ENCODE measurements at regions not wholly inside any gene's neighbourhood (a gene's known extent, or its start where the extent isn't known, plus 50 kb on each side); places are given as distances from the start of the nearest gene placed in this dataset.

DNA sequence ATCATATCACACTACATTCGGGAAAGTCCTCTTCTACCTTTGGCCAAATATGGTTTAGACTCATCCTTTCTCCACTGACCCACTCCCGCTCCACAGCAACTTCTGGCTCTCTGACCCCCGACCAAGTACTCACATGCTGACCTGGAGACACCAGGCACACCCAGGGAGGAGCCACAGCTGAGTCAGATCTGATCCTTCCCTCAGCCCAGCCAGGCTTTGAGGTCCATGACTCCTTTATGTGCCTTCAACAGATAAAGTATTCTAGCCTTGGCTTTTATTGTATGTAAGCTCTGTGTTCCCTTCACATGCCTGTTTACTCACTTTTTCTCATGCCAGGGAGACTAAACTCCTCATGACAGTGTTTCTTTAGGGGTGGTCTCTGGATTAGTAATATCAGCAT is 166.9 kb upstream of the UMPS start:
- Histone ChIP-seq H3K23ac (ENCODE audit: insufficient read length) (no peak overlapping the region), H3K23me2 (ENCODE audit: low read depth, low read length) (no peaks in the 10 kb centered on the region), H3K4me2 (ENCODE audit: insufficient read depth in 1 of 2, low read depth in 2 of 2, low read length in 2 of 2) (no peak overlapping the region), H3K4ac (replicated peaks; ENCODE audit: insufficient read length, low read depth, low read length) (no peak overlapping the region), H3K4me1 (replicated peaks in 1 of 4; ENCODE audit: control insufficient read depth in 3 of 4, insufficient read depth in 4 of 4, low read length in 3 of 4) (no peaks in the 10 kb centered on the region; a peak in 2 of 7 replicates), H3K79me2 (ENCODE audit: control insufficient read depth in 1 of 2, insufficient read depth in 2 of 2, low read length in 2 of 2) (no peaks in the 10 kb centered on the region), H3K9ac (replicated peaks in 1 of 4; ENCODE audit: extremely low read depth in 1 of 4, low read depth in 3 of 4, low read length in 3 of 4) (no peak overlapping the region), H4K5ac (ENCODE audit: insufficient read length, low read depth, low read length) (no peak overlapping the region), H2BK20ac (ENCODE audit: low read length) (no peak overlapping the region), H3K4me3 (ENCODE audit: extremely low read depth in 1 of 4, insufficient read depth in 2 of 4, low read depth in 3 of 4, low read length in 4 of 4) (no peak overlapping the region), H4K8ac (ENCODE audit: extremely low read depth, insufficient read depth, low read length) (no peak overlapping the region), H2BK15ac (ENCODE audit: low read length) (no peak overlapping the region), H3K27me3 (replicated peaks in 1 of 4; ENCODE audit: control insufficient read depth in 3 of 4, extremely low read depth in 1 of 4, insufficient read depth in 3 of 4, low read length in 3 of 4) (peaks cover 0 to 2% (median 0%) of the 10 kb centered on the region in 4 experiments; a peak in 1 of 7 replicates), H3K27ac (ENCODE audit: low read depth, low read length) (no peak overlapping the region), H2AK5ac (ENCODE audit: low read depth, low read length) (no peak overlapping the region), H2BK5ac (ENCODE audit: low read depth, low read length) (no peak overlapping the region), H3K14ac (ENCODE audit: insufficient read length) (no peak overlapping the region), H3K56ac (replicated peaks; ENCODE audit: insufficient read length, low read depth, low read length) (no peak overlapping the region), H2AFZ (ENCODE audit: low read length) (no peak overlapping the region), H4K20me1 (replicated peaks in 1 of 2; ENCODE audit: control insufficient read depth in 1 of 2, insufficient read depth in 2 of 2, low read length in 2 of 2) (no peaks in the 10 kb centered on the region), H4K91ac (replicated peaks; ENCODE audit: insufficient read length, low read length) (no peak overlapping the region), H3K79me1 (ENCODE audit: low read depth, low read length) (no peaks in the 10 kb centered on the region), H2BK120ac (replicated peaks; ENCODE audit: low read depth, low read length) (no peak overlapping the region), H2BK12ac (ENCODE audit: low read depth, low read length) (no peak overlapping the region), H3K18ac (ENCODE audit: extremely low read depth, low read length) (no peak overlapping the region), H3K9me3 (ENCODE audit: insufficient read depth in 2 of 2, low read depth in 1 of 2, low read length in 1 of 2) (no peaks in the 10 kb centered on the region), H3K36me3 (ENCODE audit: control insufficient read depth in 2 of 4, insufficient read depth in 4 of 4, low read length in 3 of 4) (no peaks in the 10 kb centered on the region)
- ChIA-PET POLR2A (ENCODE audit: partially characterized antibody) (interaction anchor here (1.0 to 1.3 kb wide), 2 partner anchors 167 to 184 kb away, joined by 3 to 4 read pairs; partner anchors contain the start of gene UMPS), CTCF (ENCODE audit: partially characterized antibody) (interaction anchor here (0.8 to 6.9 kb wide), 16 partner anchors 10 to 180 kb away, joined by 3 to 144 read pairs (median 4); no protein-coding TSS in a partner anchor)
- no peak for DNase-seq (ENCODE audit: low read depth in 1 of 2, low spot score in 2 of 2)
- no peak for FAIRE-seq
- 87% methylated on average over 3 of the region's 3 CpGs; no CpG with 5 or more reads in 1 of the 2 experiments for WGBS, 2 experiments (ENCODE audit: extremely low coverage in 1 of 2, insufficient coverage in 1 of 2, insufficient read length in 1 of 2, insufficient replicate concordance in 2 of 2, low coverage in 1 of 2, low lambda C conversion rate in 2 of 2, missing lambda C conversion rate in 1 of 2)
- TF ChIP-seq SP2 (IDR thresholded peaks at IDR 0.05; ENCODE audit: low read length) = no peak
- TF ChIP-seq POU5F1 (IDR thresholded peaks at IDR 0.05; ENCODE audit: low read depth, low read length) = no peak
- TF ChIP-seq SUZ12 (IDR thresholded peaks at IDR 0.05; ENCODE audit: low read length) = no peak
